GM18909 (cell line): ENCODE measurements at regions not wholly inside any gene's neighbourhood (a gene's known extent, or its start where the extent isn't known, plus 50 kb on each side); places are given as distances from the start of the nearest gene placed in this dataset.

Source experiments
- ATAC-seq: cut with Tn5 transposase; IDR thresholded peaks from one replicate; pipeline ENCODE4 v1.9.1; 2021; ENCODE audit warnings: mild to moderate bottlenecking; ENCODE audit not compliant: unreplicated experiment, poor library complexity

DNA sequence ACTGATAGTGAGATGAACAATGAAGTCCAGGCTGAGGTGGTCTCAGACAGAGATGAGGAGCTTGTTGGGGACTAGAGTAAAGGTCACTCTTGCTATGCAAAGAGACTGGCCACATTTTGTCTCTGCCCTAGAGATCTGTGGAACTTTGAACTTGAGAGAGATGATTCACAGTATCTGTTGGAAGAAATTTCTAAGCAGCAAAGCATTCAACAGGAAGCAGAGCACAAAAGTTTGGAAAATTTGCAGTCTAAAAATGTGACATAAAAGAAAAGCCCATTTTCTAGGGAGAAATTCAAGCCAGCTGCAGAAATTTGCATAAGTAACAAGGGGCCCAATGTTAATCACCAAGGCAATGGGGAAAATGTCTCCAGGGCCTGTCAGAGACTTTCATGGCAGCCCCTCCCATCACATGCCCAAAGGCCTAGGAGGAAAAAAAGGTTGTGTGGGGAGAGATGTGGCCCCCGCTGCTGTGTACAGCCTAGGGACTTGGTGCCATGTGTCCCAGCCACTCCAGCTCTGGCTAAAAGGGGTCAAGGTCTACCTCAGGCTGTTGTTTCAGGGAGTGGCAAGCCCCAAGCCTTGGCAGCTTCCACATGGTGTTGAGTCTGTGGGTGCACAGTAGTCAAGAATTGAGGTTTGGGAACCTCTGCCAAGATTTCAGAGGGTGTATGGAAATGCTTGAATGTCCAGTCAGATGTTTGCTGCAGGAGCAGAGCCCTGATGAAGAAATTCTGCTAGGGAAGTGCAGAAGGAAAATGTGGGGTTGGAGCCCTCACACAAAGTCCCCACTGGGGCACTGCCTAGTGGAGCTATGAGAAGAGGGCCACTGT lies 262.8 kb downstream of the DKK2 start:
- no peak for ATAC-seq

DNA sequence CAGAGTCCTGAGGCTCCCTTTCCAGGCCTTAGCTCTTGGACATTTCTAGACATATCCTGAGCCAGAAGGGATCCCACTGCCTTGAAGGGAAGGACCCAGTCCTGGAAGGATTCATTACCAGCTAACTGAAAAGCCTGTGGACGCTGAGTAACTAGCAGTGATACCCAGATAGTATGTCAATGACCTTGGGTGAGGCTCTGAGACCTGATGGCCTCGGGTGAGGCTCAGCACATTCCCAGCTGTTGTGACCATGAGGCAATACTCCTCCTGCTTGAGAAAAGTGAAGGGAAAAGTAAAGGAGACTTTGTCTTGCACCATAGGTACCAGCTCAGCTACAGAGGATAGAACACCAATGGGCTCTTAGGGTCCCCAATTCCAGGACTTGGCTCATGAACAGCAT lies 268.1 kb downstream of the DKK2 start:
- no peak for ATAC-seq

DNA sequence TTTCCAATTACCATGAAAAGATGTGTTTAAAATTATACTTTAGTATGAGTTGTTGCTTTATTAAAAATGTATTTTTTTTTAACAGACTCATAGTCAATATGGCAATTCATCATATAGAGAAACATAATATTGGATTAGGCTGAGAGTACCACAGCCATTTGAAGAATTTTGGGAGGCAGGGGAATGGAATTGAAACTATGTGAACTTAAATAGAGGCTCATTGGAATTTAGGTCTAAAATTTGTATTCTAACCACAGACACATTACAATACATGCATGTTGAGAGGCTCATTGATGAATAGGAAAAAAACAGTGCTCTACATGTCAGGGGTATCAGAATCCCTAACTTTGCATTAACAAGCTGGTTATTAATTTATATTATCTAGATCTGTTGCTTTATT lies 269.6 kb downstream of the DKK2 start:
- ATAC-seq: no peak

GRCh38 chr4:106764774-106765173 lies 271.3 kb downstream of the DKK2 start:
- ATAC-seq: no peak

DNA sequence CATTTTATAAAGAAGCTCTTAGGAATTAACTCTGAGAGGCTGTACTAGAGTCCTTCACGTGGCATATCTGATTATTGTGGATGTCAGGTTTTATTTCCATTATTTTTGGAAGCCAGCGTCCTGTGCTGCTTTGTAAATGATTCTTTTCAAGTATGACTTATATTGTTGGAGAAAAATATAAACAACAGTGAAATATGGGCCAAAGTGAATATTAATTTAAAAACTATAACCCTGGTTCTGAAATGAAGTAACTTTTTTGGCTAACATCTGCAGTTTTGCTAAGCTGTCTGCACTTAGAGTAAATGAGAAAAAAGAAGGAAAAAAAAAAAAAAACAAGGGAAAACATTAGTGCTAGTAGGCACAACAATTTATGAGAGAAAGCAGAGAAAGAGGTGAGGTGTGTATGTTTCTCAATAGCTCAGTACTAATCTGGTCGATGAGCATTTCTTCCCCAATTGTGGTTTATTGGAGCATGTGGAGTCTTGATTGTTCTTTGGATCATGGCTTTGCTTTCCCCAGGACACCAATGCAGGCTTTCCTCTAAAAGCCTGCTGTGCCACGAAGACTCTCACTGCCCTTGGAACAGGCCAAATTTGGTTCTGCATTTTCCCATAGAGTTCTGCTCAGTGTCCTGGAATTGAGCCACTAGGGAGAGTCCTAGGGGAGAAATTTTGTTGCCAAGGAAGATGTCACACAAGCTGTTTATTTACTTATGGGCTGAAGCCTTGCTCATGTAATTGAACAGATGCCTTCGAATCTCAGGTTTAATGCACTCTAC lies 273.3 kb downstream of the DKK2 start:
- ATAC-seq: no peak

- no peak for ATAC-seq
These were observed 282.7 kb downstream of the DKK2 start for GRCh38 chr4:106753426-106753825.

DNA sequence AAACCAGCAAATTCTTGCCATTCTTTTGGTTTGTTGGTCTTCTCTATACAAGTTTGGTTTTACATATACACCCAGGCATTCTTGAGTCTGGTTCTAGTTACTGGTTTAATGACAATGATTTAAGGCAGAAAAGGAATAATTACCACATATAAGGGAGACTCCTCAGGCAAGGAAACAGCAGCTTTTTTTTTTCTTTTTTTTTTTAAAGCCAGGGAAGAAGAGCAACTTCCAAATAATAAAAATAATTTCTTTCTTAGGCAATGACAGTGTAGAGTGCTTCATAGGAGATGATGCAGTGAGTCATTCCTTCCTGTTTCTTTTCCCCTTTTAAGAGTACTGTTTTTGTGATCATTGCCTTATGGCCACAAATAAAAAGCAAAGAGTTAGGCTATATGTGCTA lies 289.7 kb downstream of the DKK2 start:
- ATAC-seq: no peak

GRCh38 chr4:106738121-106738520 lies 298.0 kb downstream of the DKK2 start:
- no peak for ATAC-seq

DNA sequence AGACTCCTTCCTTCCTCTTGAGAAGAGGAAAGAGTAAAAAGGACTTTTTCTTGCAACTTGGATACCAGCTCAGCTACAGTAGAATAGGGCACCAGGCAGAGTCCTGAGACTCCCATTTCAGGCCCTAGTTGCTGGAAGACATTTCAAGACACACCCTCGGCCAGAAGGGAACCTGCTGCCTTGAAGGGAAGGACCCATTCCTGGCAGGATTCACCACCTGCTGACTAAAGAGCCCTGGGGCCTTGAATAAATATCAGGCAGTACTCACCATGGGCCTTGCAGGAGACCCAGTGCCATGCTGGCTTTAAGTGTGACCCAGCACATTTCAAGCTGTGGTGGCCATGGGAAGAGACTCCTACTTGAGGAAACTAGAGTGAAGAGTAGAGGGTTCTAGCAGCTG lies 317.6 kb downstream of the DKK2 start:
- no peak for ATAC-seq

GRCh38 chr4:106717091-106717490 lies 319.0 kb downstream of the DKK2 start:
- no peak for ATAC-seq

DNA sequence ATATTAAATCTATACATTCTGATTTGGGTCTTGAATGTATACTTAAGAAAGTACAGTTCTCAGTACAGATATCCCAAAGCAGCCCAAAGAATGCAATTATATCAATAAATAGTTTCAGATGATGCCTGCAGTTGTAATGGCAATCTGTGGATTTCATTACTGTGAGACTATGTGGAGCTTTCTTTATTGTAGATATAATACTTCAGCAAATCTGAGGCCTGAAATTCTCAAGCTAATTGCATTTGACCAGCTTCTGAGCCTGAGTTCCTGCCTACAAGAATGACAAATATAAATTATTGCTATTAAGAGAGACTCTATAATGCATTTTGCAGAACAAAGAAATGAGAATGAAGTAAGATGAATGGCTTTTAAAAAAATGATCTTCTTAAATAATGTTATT lies 320.3 kb downstream of the DKK2 start:
- no peak for ATAC-seq

GRCh38 chr4:106708464-106708816 lies 327.7 kb downstream of the DKK2 start:
- peak; percentile 7 for ATAC-seq

GRCh38 chr4:106707776-106708463 lies 328.2 kb downstream of the DKK2 start:
- ATAC-seq: peak; percentile 85

GRCh38 chr4:106704253-106704870 lies 331.8 kb downstream of the DKK2 start:
- ATAC-seq: no peak

GRCh38 chr4:106700321-106700720 lies 331.7 kb upstream of the GIMD1 start:
- no peak for ATAC-seq

- ATAC-seq: no peak
These were observed 330.1 kb upstream of the GIMD1 start for GRCh38 chr4:106698621-106699195.

DNA sequence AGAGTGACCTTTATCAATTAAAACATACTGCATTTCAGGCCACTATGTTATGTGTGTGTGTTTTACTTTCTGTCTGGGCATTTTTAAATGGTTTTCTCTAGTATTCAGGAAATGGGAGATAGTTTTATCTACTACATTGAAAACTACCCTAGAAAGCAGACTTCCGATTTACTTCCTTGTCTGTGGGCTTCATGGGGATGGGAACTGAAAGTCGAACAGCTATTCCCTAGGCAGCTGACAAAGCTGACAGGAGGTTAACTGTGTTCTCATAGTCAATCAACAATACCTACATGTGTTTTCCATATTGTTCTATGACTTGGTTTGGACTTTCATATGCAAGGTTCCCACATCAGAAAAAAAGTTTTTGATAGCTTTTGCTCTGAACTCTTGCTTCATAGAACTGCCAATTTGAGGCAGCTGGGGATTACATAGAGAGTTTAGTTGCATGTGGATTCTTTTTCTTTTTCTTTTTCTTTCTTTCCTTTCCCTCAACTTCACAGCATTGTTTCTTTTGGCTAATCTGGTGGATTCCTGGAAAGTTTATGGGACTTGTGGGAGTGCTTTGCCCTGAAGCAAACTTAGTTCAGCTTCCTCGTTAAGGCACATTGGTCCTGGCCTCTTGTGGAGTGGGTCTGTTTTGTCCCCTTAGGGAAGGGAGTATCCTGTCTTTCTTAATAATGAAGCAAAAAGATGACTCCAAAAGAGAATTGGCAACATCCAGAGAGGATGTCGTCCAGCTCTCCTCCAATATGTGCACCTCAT lies 327.1 kb upstream of the GIMD1 start:
- no peak for ATAC-seq

DNA sequence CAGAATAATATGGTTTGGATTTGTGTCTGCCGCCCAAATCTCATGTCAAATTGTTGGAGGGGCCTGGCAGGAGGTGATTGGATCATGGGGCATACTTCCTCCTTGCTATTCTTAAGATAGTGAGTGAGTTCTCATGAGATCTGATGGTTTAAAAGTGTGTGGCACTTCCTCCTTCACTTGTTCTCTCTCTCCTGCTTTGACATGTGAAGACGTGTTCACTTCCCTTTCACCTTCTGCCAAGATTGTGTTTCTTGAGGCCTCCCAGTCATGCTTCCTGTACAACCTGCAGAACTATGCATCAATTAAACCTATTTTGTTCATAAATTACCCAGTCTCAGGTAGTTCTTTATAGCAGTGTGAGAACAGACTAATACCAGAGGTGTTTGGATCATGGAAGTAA lies 325.7 kb upstream of the GIMD1 start:
- no peak for ATAC-seq

DNA sequence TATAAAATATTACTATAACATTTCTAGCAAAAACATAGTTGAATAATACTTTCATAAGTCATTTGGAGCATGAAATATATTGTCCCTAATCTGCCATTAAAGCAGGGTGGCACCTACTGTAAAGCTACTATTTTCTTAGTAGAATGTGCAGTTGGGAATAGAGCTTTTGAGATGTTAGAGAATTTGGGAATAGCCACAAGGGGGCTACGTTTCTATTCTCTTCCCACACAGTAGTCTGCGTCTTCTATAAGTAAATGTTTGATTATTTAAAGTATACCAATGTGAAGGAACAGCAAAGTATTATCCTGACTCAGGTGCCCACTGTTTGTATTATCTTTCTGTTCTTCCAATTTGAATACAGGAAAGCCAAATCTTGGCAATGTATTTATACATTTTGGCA lies 323.2 kb upstream of the GIMD1 start:
- no peak for ATAC-seq

GRCh38 chr4:106690487-106690886 lies 321.9 kb upstream of the GIMD1 start:
- ATAC-seq: peak; percentile 57
